Activated T-helper 17 cell treated with anti-CD3 and anti-CD28 coated beads, Interleukin-2, amount 50 U/mL, for 72 hours (primary cell): ENCODE measurements at regions not wholly inside any gene's neighbourhood (a gene's known extent, or its start where the extent isn't known, plus 50 kb on each side); places are given as distances from the start of the nearest gene placed in this dataset.

Experiments used
- ATAC-seq: fragments of 150-1000 bp; cut with Tn5 transposase; replicated peaks from 2 replicates; pipeline ENCODE4 v1.10.0; 2021; ENCODE audit warnings: mild to moderate bottlenecking, moderate library complexity
- H3K27ac Mint-ChIP-seq: one replicate; pipeline ENCODE4 v1.8.0; 2022; ENCODE audit warnings: mixed read lengths
- H3K27me3 Mint-ChIP-seq: one replicate; pipeline ENCODE4 v1.8.0; 2022; ENCODE audit warnings: mixed read lengths
- H3K36me3 Mint-ChIP-seq: one replicate; pipeline ENCODE4 v1.8.0; 2022; ENCODE audit warnings: low read depth, mild to moderate bottlenecking, mixed read lengths
- H3K4me1 Mint-ChIP-seq: one replicate; pipeline ENCODE4 v1.8.0; 2022; ENCODE audit warnings: mixed read lengths
- H3K4me3 Mint-ChIP-seq: one replicate; pipeline ENCODE4 v1.8.0; 2022; ENCODE audit warnings: mild to moderate bottlenecking, mixed read lengths
- H3K9me3 Mint-ChIP-seq: one replicate; pipeline ENCODE4 v1.8.0; 2022; ENCODE audit warnings: mixed read lengths

DNA sequence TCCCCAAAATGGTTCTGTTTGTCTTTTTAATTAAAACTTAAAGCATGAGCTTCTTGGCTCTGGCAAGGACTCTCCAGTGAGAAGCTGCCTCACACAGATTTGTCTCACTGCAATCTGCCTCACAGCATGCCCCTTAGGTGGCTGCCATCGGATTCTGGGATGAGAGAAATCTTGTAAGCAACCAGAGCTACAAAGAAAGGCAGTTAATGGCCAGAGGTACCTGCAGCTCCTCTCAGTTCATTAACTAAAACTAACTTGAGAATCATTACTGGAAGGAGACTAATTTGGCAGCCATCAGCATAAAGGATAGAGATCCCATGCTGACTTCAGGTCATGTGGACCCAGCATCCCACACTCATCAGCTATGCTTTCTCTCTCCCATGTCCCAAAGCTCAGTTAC is 220.6 kb upstream of the DMAC1 start:
- no peak for ATAC-seq
- no peak overlapping the region for H3K27ac Mint-ChIP-seq
- H3K4me1 Mint-ChIP-seq: no peaks in the 10 kb centered on the region
- no peaks in the 10 kb centered on the region for H3K36me3 Mint-ChIP-seq
- H3K9me3 Mint-ChIP-seq: no peaks in the 10 kb centered on the region
- H3K27me3 Mint-ChIP-seq: no peaks in the 10 kb centered on the region
- no peak overlapping the region for H3K4me3 Mint-ChIP-seq

- Mint-ChIP-seq H3K36me3 (no peaks in the 10 kb centered on the region), H3K4me1 (no peaks in the 10 kb centered on the region), H3K4me3 (no peak overlapping the region), H3K27me3 (no peaks in the 10 kb centered on the region), H3K9me3 (no peaks in the 10 kb centered on the region), H3K27ac (no peak overlapping the region)
- ATAC-seq: no peak
These were observed 220.1 kb upstream of the DMAC1 start for GRCh38 chr9:8019636-8020035.

GRCh38 chr9:8014997-8015682 is 215.6 kb upstream of the DMAC1 start:
- no peak overlapping the region for H3K27ac Mint-ChIP-seq
- H3K36me3 Mint-ChIP-seq: no peaks in the 10 kb centered on the region
- H3K4me3 Mint-ChIP-seq: no peak overlapping the region
- ATAC-seq: peak; percentile 60
- no peaks in the 10 kb centered on the region for H3K4me1 Mint-ChIP-seq
- H3K9me3 Mint-ChIP-seq: no peaks in the 10 kb centered on the region
- H3K27me3 Mint-ChIP-seq: no peaks in the 10 kb centered on the region

DNA sequence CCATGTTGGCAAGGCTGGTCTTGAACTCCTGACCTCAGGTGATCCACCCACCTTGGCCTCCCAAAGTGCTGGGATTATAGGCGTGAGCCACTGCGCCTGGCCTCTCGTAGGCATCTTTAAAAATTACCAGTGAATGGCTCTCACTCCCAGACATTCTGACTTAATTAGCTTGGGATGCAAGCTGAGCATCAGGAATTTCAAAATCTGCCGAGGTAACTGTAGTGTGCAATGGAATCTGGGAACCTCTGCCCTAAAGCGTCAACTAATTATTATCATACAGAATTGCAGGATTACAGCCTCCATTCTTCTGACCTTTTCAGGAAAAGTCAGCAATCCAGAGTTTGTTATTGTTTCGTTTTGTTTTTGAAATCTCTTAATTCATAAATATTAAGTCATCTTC is 213.4 kb upstream of the DMAC1 start:
- Mint-ChIP-seq H3K36me3 (no peaks in the 10 kb centered on the region), H3K4me1 (no peaks in the 10 kb centered on the region), H3K4me3 (no peak overlapping the region), H3K27ac (no peak overlapping the region), H3K9me3 (no peaks in the 10 kb centered on the region), H3K27me3 (no peaks in the 10 kb centered on the region)
- ATAC-seq: no peak

DNA sequence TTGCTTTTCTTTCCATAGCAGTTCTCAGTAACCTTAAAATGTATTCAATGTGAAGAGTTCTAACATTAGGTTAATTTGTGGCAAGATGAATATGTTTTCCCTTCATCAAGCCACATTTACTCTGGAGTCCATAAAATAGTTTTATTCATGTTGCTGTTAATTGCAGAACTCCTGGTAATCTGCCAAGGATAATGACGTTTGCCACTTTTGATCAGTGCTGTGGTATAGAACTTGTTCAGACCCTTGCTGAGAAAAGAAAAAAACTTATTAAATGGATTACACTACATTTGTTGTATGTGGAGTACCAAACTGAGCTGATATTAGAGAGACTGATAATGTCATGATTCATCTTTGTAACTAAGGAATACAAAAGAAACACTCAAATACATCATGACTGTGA is 212.4 kb upstream of the DMAC1 start:
- Mint-ChIP-seq H3K9me3 (no peaks in the 10 kb centered on the region), H3K36me3 (no peaks in the 10 kb centered on the region), H3K4me3 (no peak overlapping the region), H3K27me3 (no peaks in the 10 kb centered on the region), H3K4me1 (no peaks in the 10 kb centered on the region), H3K27ac (no peak overlapping the region)
- no peak for ATAC-seq

GRCh38 chr9:7996558-7996957 is 197.0 kb upstream of the DMAC1 start:
- Mint-ChIP-seq H3K27me3 (no peaks in the 10 kb centered on the region), H3K4me1 (peaks cover 5% of the 10 kb centered on the region), H3K27ac (no peak overlapping the region), H3K36me3 (no peaks in the 10 kb centered on the region), H3K4me3 (no peak overlapping the region), H3K9me3 (no peaks in the 10 kb centered on the region)
- no peak for ATAC-seq

DNA sequence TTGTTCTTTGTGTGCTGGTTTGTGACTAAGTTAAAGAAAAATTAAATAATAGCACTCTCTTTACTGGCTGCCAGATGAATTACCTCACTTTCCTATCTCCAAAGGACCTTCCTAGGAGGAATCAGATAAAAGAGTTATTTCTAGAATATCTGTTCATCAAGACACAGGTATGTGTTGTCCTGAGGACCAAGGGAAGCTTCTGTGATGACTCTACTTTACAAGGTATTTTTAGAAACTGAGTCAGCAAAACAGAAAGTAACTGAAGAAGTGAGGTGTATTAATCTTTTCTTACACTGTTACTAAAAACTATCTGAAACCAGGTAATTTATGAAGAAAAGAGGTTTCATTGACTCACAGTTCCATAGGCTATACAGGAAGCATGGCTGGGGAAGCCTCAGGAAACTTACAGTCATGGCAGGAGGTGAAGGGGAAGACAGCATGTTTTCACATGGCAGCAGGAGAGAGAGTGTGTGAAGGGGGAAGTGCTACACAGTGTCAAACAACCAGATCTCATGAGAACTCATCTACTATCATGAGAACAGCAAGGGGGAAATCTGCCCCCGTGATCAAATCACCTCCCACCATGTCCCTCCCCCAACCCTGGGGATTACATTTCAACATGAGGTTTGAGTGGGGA is 189.2 kb upstream of the DMAC1 start:
- Mint-ChIP-seq H3K4me1 (peaks cover 15% of the 10 kb centered on the region), H3K27ac (peak overlapping the region; percentile 51), H3K27me3 (no peaks in the 10 kb centered on the region), H3K36me3 (no peaks in the 10 kb centered on the region), H3K9me3 (no peaks in the 10 kb centered on the region), H3K4me3 (peak overlapping the region; percentile 7)
- ATAC-seq: peak; percentile 92

DNA sequence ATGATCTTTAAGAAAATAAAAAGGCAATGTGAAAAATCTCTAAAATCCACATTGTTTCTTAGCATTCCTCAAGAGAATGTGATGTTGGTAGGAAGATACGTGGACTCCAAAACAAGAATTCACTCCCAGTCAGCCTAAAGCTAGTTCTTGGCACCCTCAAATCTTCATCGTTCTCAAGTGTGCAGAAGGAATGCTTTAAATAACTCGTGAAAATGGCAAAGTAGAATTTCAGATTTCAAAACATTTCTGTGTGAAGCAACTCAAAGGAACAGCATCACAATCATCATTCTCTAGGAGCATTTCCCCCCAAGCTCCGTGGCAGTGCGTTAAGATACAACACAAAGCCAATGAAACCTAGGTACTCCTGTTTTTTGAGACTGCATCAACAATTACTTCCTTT is 185.1 kb upstream of the DMAC1 start:
- no peak overlapping the region for H3K4me3 Mint-ChIP-seq
- H3K27ac Mint-ChIP-seq: no peak overlapping the region
- H3K4me1 Mint-ChIP-seq: peaks cover 34% of the 10 kb centered on the region
- no peaks in the 10 kb centered on the region for H3K9me3 Mint-ChIP-seq
- H3K36me3 Mint-ChIP-seq: no peaks in the 10 kb centered on the region
- ATAC-seq: no peak
- H3K27me3 Mint-ChIP-seq: no peaks in the 10 kb centered on the region

DNA sequence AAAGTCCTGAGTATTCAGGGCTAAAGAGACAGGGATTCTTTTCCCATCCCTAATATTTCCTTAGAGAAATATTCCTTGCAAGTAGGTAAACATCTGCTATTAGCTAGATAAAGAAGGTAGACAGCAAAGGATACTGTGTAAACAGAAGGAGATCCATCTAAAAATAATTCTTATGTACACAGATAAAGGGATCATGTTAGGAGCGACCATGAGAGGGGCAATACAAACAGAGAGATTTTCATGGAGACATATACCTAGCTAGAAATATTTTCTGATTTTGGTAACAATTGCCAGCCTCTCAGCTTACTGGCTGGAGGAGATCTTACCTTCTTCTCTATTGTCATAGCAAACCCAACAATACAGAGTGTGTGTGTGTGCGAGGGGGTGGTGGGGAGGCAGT is 184.6 kb upstream of the DMAC1 start:
- Mint-ChIP-seq H3K27me3 (no peaks in the 10 kb centered on the region), H3K27ac (no peak overlapping the region), H3K4me1 (peaks cover 34% of the 10 kb centered on the region), H3K9me3 (no peaks in the 10 kb centered on the region), H3K4me3 (no peak overlapping the region), H3K36me3 (no peaks in the 10 kb centered on the region)
- no peak for ATAC-seq

- Mint-ChIP-seq H3K27ac (peak overlapping the region; percentile 74), H3K4me3 (peak overlapping the region; percentile 53)
These were observed 183.9 kb upstream of the DMAC1 start for GRCh38 chr9:7983490-7983889.

GRCh38 chr9:7982907-7983306 is 183.3 kb upstream of the DMAC1 start:
- peak overlapping the region; percentile 74 for H3K27ac Mint-ChIP-seq
- H3K4me1 Mint-ChIP-seq: peaks cover 28% of the 10 kb centered on the region
- H3K27me3 Mint-ChIP-seq: no peaks in the 10 kb centered on the region
- no peaks in the 10 kb centered on the region for H3K36me3 Mint-ChIP-seq
- peak overlapping the region; percentile 53 for H3K4me3 Mint-ChIP-seq
- peak; percentile 47 for ATAC-seq
- no peaks in the 10 kb centered on the region for H3K9me3 Mint-ChIP-seq

More at GRCh38 chr9:7983490-7983889, 183.9 kb upstream of the DMAC1 start:
- Mint-ChIP-seq H3K4me1 (peaks cover 27% of the 10 kb centered on the region), H3K36me3 (no peaks in the 10 kb centered on the region), H3K27me3 (no peaks in the 10 kb centered on the region), H3K9me3 (no peaks in the 10 kb centered on the region)
- no peak for ATAC-seq

DNA sequence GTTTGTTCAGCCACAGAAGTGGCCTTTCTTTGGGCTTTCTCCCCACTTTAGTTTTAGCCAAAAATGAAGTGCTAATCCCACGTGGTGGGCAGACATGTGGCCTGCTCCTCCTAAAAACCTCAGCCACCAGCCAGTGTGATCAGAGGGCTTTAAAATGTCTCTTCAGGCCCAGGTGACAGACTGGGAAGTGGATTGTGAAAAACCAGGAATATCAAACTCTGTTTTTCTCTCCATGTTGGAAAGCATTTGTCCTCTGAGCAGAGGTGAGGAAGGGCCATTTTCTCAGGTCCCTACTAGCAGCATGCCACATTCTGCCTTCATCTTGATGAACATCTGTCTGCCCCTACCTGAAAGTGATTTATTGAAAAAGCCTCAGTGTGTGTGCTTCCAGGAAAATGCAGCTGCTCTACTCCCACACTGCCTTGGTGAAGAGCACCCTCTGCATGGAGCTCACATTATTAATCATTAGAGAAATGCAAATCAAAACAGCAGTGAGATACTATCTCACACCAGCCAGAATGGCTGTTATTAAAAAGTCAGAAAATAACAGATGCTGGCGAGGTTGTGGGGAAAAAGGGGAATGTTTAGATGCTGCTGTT is 181.2 kb upstream of the DMAC1 start:
- Mint-ChIP-seq H3K4me3 (peak overlapping the region; percentile 24), H3K27ac (no peak overlapping the region), H3K27me3 (no peaks in the 10 kb centered on the region), H3K36me3 (no peaks in the 10 kb centered on the region), H3K4me1 (peaks cover 47% of the 10 kb centered on the region), H3K9me3 (no peaks in the 10 kb centered on the region)
- no peak for ATAC-seq

GRCh38 chr9:7980041-7980440 is 180.5 kb upstream of the DMAC1 start:
- H3K4me1 Mint-ChIP-seq: peaks cover 49% of the 10 kb centered on the region
- H3K27ac Mint-ChIP-seq: no peak overlapping the region
- ATAC-seq: no peak
- no peaks in the 10 kb centered on the region for H3K27me3 Mint-ChIP-seq
- H3K36me3 Mint-ChIP-seq: no peaks in the 10 kb centered on the region
- H3K4me3 Mint-ChIP-seq: no peak overlapping the region
- no peaks in the 10 kb centered on the region for H3K9me3 Mint-ChIP-seq

GRCh38 chr9:7979611-7980010 is 180.0 kb upstream of the DMAC1 start:
- Mint-ChIP-seq H3K27me3 (no peaks in the 10 kb centered on the region), H3K36me3 (no peaks in the 10 kb centered on the region), H3K9me3 (no peaks in the 10 kb centered on the region), H3K4me3 (no peak overlapping the region), H3K27ac (no peak overlapping the region), H3K4me1 (peaks cover 53% of the 10 kb centered on the region)
- no peak for ATAC-seq

- Mint-ChIP-seq H3K27ac (peak overlapping the region; percentile 76), H3K27me3 (no peaks in the 10 kb centered on the region), H3K4me1 (peaks cover 46% of the 10 kb centered on the region), H3K36me3 (no peaks in the 10 kb centered on the region), H3K9me3 (no peaks in the 10 kb centered on the region), H3K4me3 (peak overlapping the region; percentile 40)
- ATAC-seq: peak; percentile 2
These were observed 178.0 kb upstream of the DMAC1 start for GRCh38 chr9:7977586-7977985.
